BLaER1 (cell line): ENCODE measurements at regions not wholly inside any gene's neighbourhood (a gene's known extent, or its start where the extent isn't known, plus 50 kb on each side); places are given as distances from the start of the nearest gene placed in this dataset.
"Not testable (repeated sequence)": the region's sequence is repeated elsewhere in the genome, so short reads cannot be mapped to it uniquely, and the experiment has no call there.

Source experiments
- H3K27ac ChIP-seq: shearing (Covaris generic); formaldehyde crosslinking; 2 replicates; pipeline ENCODE4 v1.8.1; 2022
- H3K27me3 ChIP-seq: shearing (Covaris generic); formaldehyde crosslinking; 2 replicates; pipeline ENCODE4 v1.8.1; 2022
- H3K36me3 ChIP-seq: shearing (Covaris generic); formaldehyde crosslinking; 2 replicates; pipeline ENCODE4 v1.8.1; 2022
- H3K4me1 ChIP-seq: shearing (Covaris generic); formaldehyde crosslinking; 2 replicates; pipeline ENCODE4 v1.8.1; 2022
- H3K4me2 ChIP-seq: shearing (Covaris generic); formaldehyde crosslinking; 2 replicates; pipeline ENCODE4 v1.8.1; 2022
- H3K4me3 ChIP-seq: shearing (Covaris generic); formaldehyde crosslinking; 2 replicates; pipeline ENCODE4 v1.8.1; 2022
- H3K9ac ChIP-seq: shearing (Covaris generic); formaldehyde crosslinking; 2 replicates; pipeline ENCODE4 v1.8.1; 2022
- H3K9me3 ChIP-seq: shearing (Covaris generic); formaldehyde crosslinking; 2 replicates; pipeline ENCODE4 v1.8.1; 2022
- H4K20me1 ChIP-seq: shearing (Covaris generic); formaldehyde crosslinking; 2 replicates; pipeline ENCODE4 v1.8.1; 2022
- Cebpa-rat ChIP-seq: shearing (Covaris generic); IDR thresholded peaks from 2 replicates; pipeline ENCODE4 v1.8.1; 2022

- no peak overlapping the region for H3K4me3 ChIP-seq
- H4K20me1 ChIP-seq, result no peaks in the 10 kb centered on the region
- H3K4me1 ChIP-seq, result no peaks in the 10 kb centered on the region
- H3K9ac ChIP-seq, result no peak overlapping the region
- peaks cover 55% of the 10 kb centered on the region for H3K27me3 ChIP-seq
- no peak overlapping the region for H3K4me2 ChIP-seq
- no peaks in the 10 kb centered on the region for H3K9me3 ChIP-seq
- TF ChIP-seq Cebpa-rat, result no peak
- H3K36me3 ChIP-seq, result no peaks in the 10 kb centered on the region
- no peak overlapping the region for H3K27ac ChIP-seq
These were observed 218.6 kb upstream of the FAM47A start for GRCh38 chrX:34350561-34351335.

GRCh38 chrX:34343001-34343400 lies 210.9 kb upstream of the FAM47A start:
- H3K27ac ChIP-seq, result no peak overlapping the region
- H4K20me1 ChIP-seq, result no peaks in the 10 kb centered on the region
- no peak for TF ChIP-seq Cebpa-rat
- no peak overlapping the region for H3K4me3 ChIP-seq
- no peaks in the 10 kb centered on the region; the same call in 1 of the 2 replicates for H3K9me3 ChIP-seq
- H3K27me3 ChIP-seq, result peaks cover 88% of the 10 kb centered on the region
- no peaks in the 10 kb centered on the region for H3K36me3 ChIP-seq
- H3K9ac ChIP-seq, result no peak overlapping the region
- no peaks in the 10 kb centered on the region for H3K4me1 ChIP-seq
- no peak overlapping the region for H3K4me2 ChIP-seq

- Histone ChIP-seq H3K4me3 (no peak overlapping the region), H3K27me3 (peaks cover 92% of the 10 kb centered on the region), H4K20me1 (no peaks in the 10 kb centered on the region), H3K36me3 (no peaks in the 10 kb centered on the region), H3K4me2 (no peak overlapping the region), H3K9me3 (no peaks in the 10 kb centered on the region; the same call in 1 of the 2 replicates), H3K4me1 (no peaks in the 10 kb centered on the region), H3K27ac (no peak overlapping the region), H3K9ac (no peak overlapping the region)
- TF ChIP-seq Cebpa-rat, result no peak
These were observed 209.7 kb upstream of the FAM47A start for GRCh38 chrX:34341814-34342213.

- TF ChIP-seq Cebpa-rat, result no peak
- Histone ChIP-seq H3K4me3 (no peak overlapping the region), H3K27ac (no peak overlapping the region), H4K20me1 (no peaks in the 10 kb centered on the region), H3K27me3 (peaks cover 94% of the 10 kb centered on the region), H3K9ac (no peak overlapping the region), H3K4me2 (no peak overlapping the region), H3K9me3 (no peaks in the 10 kb centered on the region; the same call in 1 of the 2 replicates), H3K4me1 (no peaks in the 10 kb centered on the region), H3K36me3 (no peaks in the 10 kb centered on the region)
These were observed 209.1 kb upstream of the FAM47A start for GRCh38 chrX:34341258-34341657.

- no peak overlapping the region for H3K4me2 ChIP-seq
- H3K27ac ChIP-seq, result no peak overlapping the region
- no peak overlapping the region for H3K9ac ChIP-seq
- TF ChIP-seq Cebpa-rat, result no peak
- no peaks in the 10 kb centered on the region for H3K36me3 ChIP-seq
- H4K20me1 ChIP-seq, result no peaks in the 10 kb centered on the region
- H3K4me1 ChIP-seq, result no peaks in the 10 kb centered on the region
- H3K4me3 ChIP-seq, result no peak overlapping the region
- no peaks in the 10 kb centered on the region for H3K9me3 ChIP-seq
- peaks cover 87% of the 10 kb centered on the region for H3K27me3 ChIP-seq
These were observed 205.9 kb upstream of the FAM47A start for GRCh38 chrX:34338046-34338445.

- H3K36me3 ChIP-seq, H3K27ac ChIP-seq, H3K9ac ChIP-seq, H3K4me3 ChIP-seq, H3K4me2 ChIP-seq, H3K4me1 ChIP-seq, H3K9me3 ChIP-seq, H4K20me1 ChIP-seq: not testable (repeated sequence)
- H3K27me3 ChIP-seq, result peaks cover 78% of the 10 kb centered on the region
These were observed 203.3 kb upstream of the FAM47A start for GRCh38 chrX:34335376-34335775.

GRCh38 chrX:34332334-34332733 lies 200.2 kb upstream of the FAM47A start:
- no peak for TF ChIP-seq Cebpa-rat
- Histone ChIP-seq H3K9ac (no peak overlapping the region), H3K27ac (no peak overlapping the region), H3K36me3 (no peaks in the 10 kb centered on the region), H3K9me3 (no peaks in the 10 kb centered on the region), H3K4me3 (no peak overlapping the region), H3K4me2 (no peak overlapping the region), H4K20me1 (no peaks in the 10 kb centered on the region), H3K27me3 (peaks cover 75% of the 10 kb centered on the region), H3K4me1 (no peaks in the 10 kb centered on the region)

GRCh38 chrX:34325460-34325859 lies 193.3 kb upstream of the FAM47A start:
- no peaks in the 10 kb centered on the region; the same call in 1 of the 2 replicates for H4K20me1 ChIP-seq
- H3K9ac ChIP-seq, result no peak overlapping the region
- H3K4me2 ChIP-seq, result no peak overlapping the region
- TF ChIP-seq Cebpa-rat, result no peak
- no peak overlapping the region for H3K4me3 ChIP-seq
- H3K36me3 ChIP-seq, result no peaks in the 10 kb centered on the region
- H3K9me3 ChIP-seq, result no peaks in the 10 kb centered on the region
- H3K4me1 ChIP-seq, result no peaks in the 10 kb centered on the region
- H3K27ac ChIP-seq, result no peak overlapping the region
- H3K27me3 ChIP-seq, result peaks cover 87% of the 10 kb centered on the region

- not testable (repeated sequence) for H3K4me1 ChIP-seq, H4K20me1 ChIP-seq, H3K36me3 ChIP-seq, H3K27ac ChIP-seq, H3K9me3 ChIP-seq, H3K9ac ChIP-seq, H3K4me2 ChIP-seq, H3K4me3 ChIP-seq
- H3K27me3 ChIP-seq, result peaks cover 59% of the 10 kb centered on the region
These were observed 188.3 kb upstream of the FAM47A start for GRCh38 chrX:34320424-34320823.

- Histone ChIP-seq H3K9ac (no peak overlapping the region), H3K4me2 (no peak overlapping the region), H4K20me1 (0 out of 2 replicates have a peak, but pooled peaks cover 6% of the 10 kb centered on the region), H3K27ac (no peak overlapping the region), H3K27me3 (peaks cover 63% of the 10 kb centered on the region), H3K9me3 (no peaks in the 10 kb centered on the region), H3K4me3 (no peak overlapping the region), H3K4me1 (peaks cover 7% of the 10 kb centered on the region; the same call in 1 of the 2 replicates), H3K36me3 (no peaks in the 10 kb centered on the region)
- no peak for TF ChIP-seq Cebpa-rat
These were observed 168.8 kb upstream of the FAM47A start for GRCh38 chrX:34300871-34301270.
